Fibroblast of villous mesenchyme (primary cell): ENCODE measurements at regions not wholly inside any gene's neighbourhood (a gene's known extent, or its start where the extent isn't known, plus 50 kb on each side); places are given as distances from the start of the nearest gene placed in this dataset.

Source experiments
- DNase-seq: peaks from one replicate; pipeline ENCODE4 v3.0.0-alpha.2; 2010; ENCODE audit warnings: low read depth
- H3K4me3 ChIP-seq: 2 replicates; pipeline ENCODE4 v1.5.1; 2011; ENCODE audit warnings: low read depth, mild to moderate bottlenecking, low read length
- CTCF ChIP-seq: IDR thresholded peaks from 2 replicates; pipeline ENCODE4 v1.5.1; 2012; ENCODE audit warnings: low read depth, mild to moderate bottlenecking, low read length; ENCODE audit not compliant: insufficient read depth

DNA sequence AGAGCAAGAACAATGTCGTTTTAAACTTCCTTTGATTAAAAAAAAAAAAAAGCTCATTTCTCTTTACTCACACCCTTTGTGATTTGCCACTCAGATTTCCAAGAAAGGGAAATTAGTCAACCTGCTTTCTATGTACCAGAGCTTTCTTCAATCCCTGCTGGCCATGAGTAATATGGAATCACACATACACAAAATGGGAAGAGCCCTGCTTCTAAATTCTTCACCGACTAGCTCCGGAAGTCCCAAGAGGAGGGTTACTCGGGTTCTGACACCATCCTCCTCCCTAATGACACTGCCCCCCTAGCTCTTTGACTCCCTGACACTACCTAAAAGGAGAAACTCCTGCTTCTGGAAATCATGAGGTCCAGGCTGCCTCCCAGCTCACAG, 81.8 kb upstream of the SFMBT2 start:
- DNase-seq = no peak
- H3K4me3 ChIP-seq = no peak overlapping the region
- TF ChIP-seq CTCF = no peak

DNA sequence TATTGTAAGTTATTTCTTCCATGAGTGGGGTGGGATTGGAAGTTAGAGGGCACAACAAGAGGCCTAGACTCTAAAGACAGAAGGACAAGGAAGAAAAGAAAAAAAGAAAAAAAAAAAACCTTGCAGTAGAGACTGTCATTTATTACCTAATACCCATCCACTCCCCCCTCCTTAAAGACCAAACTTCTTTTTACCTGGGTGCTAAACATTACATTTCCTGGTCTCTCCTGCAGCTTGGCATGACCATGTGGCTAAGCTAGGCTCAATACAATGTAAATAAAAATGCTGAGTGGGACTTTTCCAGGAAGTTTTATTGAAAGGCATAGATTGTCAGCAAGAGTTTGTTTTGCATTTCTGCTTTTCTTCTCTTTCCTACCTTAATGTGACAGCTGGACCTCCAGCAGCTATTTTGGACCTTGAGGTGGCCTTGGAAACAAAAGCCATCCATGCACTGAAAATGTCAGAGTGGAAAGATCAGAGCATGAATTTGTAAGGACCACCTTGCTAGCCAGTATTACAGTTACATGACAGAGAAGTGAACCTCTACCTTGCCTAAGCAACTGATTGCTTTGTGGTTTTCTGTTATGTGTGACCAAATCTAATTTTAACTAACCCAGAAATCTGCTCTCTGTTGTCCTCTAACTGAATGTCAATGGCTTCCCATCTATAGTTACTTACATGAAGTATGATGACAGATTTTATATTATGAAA, 81.3 kb upstream of the SFMBT2 start:
- DNase-seq = no peak
- no peak for TF ChIP-seq CTCF
- no peak overlapping the region for H3K4me3 ChIP-seq

DNA sequence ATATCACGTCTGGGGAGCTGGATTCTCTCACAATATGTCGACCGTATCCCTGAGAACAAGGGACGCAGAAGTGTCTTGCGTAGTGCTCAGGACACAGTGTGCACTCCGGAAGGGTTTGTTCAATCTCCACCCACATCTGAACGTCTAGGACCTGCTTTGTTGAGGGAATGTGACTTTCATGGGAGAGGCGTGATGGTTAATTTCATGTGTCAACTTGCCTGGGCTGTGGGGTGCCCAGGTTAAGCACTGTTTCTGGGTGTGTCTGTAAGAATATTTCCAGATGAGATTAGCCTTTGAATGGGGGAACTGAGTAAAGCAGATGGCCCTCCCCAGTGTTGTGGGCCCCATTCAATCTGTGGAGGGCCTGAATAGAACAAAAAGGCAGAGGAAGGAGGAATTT, 80.4 kb upstream of the SFMBT2 start:
- TF ChIP-seq CTCF = no peak
- H3K4me3 ChIP-seq = no peak overlapping the region
- no peak for DNase-seq

- TF ChIP-seq CTCF = no peak
- peak; percentile 73 for DNase-seq
- no peak overlapping the region for H3K4me3 ChIP-seq
Observed at GRCh38 chr10:7488418-7488829, 77.6 kb upstream of the SFMBT2 start.

- DNase-seq = no peak
- no peak for TF ChIP-seq CTCF
- H3K4me3 ChIP-seq = no peak overlapping the region
Observed at GRCh38 chr10:7487528-7487927, 76.7 kb upstream of the SFMBT2 start.

DNA sequence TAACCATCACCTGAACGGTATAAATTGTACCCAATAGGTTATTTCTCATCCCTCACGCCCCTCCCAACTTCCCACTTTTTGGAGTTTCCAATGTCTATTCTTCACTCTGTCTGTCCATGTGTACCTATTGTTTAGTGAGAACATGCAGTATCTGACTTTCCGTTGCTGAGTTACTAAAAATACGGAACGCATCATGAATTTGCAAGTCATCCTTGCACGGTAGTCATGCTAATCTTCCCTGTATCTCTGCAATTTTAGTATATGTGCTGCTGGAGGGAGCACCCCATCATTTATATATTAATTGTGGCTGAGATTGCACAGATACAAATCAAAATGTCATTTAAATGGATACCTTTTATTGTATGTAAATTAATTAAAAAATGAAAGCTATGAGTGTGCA, 75.7 kb upstream of the SFMBT2 start:
- no peak for DNase-seq
- H3K4me3 ChIP-seq = no peak overlapping the region

More for the DNA sequence above, 75.7 kb upstream of the SFMBT2 start:
- no peak for TF ChIP-seq CTCF
